DMS79 treated with DMSO at 0.1 percent for 48 hours (cell line): ENCODE measurements at regions not wholly inside any gene's neighbourhood (a gene's known extent, or its start where the extent isn't known, plus 50 kb on each side); places are given as distances from the start of the nearest gene placed in this dataset.

Experiments
- DNase-seq: peaks from one replicate; lab custom pipeline; 2025; lab: John Stamatoyannopoulos, UW

DNA sequence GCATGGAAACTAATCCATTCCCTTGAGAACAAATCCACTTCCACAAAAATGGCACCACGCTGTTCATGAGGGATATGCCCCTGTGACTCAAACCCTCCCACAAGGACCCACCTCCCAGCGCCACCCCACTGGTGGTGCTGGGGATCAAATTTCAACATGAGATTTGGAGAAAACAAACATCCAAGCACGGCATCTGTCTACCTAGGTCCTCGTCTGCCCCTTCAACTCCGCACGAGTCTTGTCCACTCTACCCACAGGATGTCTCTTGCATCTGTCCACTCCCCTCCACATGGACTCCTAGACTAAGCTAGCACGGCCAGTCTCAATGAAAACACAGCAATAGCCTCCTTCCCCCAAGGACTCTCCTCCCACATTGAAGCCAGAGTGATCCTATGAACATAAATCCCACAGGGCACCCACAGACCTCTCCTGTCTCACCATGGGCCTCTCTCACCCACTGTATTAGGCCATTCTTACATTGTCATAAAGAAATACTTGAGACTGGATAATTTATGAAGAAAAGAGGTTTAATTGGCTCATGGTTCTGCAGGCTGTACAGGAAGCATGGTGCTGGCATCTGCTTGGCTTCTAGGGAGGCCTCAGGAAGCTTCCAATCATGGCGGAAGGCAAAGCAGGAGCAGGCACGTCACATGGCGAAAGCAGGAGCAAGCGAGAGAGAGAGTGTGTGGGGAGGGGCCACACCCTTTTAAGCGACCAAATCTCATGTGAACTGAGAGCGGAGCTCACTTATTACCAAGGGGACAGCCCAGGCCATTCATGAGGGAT is 101.4 kb downstream of the TOMM20 start:
- no peak for DNase-seq

DNA sequence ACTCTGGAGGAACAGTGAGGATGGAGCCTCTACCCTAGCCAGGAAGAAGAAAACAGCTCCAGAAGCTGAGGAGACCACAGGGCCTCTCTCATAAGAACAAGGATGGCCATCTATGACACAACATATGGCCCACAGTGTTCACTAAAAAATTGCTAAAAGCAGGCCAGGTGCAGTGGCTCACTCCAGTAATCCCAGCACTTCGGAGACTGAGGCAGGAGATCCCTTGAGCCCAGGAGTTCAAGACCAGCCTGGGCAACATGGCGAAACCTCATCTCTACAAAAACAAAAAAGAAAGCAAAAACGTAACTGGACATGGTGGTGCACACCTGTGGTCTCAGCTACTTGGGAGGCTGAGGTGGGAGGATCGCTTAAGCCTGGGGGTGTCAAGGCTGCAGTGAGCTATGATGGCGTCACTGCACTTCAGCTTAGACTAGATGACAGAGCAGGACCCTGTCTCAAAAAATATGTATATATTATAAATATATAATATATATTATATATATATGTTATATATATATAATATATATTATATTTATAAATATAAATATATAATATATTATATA is 103.1 kb downstream of the TOMM20 start:
- DNase-seq, result no peak

DNA sequence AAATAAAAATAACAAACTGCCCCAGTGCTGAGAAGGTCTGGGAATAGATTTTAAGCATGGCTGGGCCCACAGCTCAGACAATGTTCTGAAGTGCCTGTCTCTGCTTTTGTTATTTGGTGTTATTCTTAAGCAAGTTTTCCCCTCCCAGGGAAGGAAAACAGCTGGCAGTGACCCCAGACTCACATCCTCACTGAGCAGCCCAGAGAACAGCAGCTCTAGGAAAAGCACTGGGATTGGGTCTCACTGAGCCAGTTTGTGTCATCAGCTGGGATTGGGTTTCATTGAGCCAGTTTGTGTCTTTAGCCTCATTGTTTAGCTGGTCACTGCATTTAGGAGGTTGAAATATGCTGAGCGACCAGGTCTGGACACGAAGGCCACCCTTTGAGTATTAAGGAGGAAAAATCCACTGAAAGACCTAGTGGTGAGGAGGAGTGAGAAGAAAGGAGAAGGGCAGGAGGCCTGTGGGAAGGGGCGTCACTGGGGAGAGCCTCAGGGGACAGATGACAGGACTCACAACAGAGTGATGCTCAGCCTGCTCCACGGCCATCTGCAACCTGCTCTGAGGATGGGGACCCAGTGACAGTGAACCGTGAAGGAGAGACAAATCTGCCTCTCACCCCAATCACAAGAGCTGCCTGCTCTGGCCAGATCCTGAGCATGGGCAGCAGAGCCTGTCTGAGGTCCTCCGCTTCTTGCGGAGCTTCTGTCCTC is 103.8 kb downstream of the TOMM20 start:
- no peak for DNase-seq

DNA sequence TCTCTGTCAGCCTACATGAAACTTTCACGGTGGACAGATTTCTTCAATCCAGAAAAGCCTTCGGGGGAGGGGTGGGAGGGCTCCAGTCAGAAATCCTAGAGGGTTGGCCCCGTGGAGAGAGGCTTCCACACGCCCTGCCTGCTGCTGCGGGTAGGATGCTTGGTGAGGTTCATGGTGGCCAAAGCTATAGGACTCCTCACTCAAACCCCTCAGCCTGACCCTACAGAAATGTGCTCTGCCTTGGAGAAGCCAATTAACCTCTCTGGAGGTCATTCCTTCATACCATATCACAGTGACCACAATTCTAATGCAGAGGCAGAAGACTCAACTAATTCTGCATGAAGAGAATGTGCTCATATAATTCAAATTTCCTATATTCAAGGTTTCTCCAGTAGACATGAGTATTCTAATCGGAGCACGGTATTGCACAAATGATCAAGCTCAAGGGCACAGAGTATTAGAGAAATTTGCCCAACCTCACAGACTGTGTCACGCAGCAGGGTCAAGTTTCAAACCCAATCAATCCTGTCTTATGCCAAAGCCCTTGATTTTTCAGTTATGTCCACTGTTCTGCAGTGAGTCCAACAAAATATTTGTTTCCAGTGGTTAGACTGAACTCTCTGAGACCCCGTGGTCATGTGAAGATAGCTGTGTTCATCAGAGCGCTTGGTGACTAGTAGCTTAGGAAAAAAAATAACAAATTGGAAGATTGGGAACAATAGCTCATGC is 104.8 kb downstream of the TOMM20 start:
- DNase-seq, result no peak

DNA sequence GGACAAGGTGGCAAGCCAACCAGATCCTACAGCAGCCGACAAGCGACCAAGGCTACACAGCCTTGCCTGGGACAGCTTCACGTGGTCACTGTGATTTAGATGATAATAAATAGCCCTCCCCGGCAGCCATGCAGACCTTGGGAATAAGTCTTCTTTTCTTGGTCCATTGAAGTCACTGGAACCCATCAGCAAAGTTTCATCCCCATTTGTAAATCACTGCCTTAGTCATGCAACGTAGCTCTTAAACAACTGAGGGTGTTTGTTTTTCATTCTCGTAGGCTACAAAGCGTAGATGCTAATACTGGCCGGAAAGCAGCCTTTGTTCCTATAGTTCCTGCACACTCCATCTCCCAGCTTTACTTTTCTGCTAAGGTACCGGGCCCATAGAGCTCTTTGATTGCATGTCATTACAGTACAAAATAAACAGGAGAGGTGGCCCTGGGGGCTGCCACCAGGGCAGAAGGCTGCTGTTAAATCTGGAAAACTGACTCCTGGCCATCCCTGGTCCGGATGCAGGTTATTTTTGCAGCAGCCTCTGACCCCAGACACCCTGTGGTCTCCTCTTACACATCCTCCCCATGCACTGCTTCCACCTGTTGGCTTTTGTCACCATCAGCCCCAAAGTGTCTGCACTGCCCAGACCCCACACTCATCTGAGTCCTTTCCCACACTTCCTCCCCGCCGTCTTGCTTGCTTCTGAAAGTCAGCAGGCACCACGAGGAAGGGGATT is 105.5 kb downstream of the TOMM20 start:
- no peak for DNase-seq

DNA sequence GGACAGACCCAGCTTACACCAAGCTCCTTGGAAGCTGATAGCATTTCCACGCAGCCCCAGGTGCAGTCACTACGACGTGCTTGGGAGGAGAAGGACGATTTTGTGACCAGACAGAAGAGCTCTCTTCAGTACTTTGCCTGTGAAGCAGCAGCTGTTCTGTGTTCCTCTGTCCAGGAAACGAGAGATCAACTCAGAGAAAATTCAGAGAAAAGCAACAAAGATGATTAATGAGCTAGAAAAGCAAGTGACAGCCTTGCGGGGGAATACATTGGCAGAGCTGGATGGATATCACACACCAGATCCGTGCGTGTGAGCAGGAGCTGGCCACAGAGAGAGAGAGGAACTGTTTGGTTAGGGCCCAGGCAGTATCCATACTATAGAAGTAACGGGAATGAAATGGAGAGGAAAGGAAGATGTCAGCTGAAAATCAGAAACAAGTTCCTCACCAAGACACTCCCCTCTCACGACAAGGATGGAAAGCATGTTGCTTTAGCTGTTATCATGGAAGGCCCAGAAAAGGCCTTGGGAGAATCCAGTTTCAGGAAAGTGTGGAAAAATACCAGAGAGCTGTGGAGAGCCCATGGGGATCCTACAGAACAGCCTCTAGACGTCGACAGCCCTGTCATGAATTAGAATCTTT is 106.2 kb downstream of the TOMM20 start:
- no peak for DNase-seq

DNA sequence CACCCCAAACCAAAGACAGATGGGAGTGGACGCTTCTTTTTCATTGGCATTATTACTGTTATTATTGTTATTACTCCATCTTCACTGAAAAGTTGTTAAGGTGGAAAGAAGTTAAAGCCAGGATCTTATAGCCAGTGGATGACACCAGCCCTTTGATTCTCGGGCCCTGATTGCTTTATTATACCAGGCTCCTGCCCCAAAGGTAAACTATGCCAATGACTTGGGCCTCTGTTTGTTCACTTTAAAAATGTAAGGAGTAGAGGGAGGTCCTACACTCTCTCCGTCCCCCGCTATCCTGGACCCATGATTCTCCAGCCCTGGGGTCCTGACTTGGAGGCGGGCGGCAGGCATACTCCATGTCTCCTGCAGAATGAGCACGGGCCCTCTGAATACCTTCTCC is 106.8 kb downstream of the TOMM20 start:
- no peak for DNase-seq

DNA sequence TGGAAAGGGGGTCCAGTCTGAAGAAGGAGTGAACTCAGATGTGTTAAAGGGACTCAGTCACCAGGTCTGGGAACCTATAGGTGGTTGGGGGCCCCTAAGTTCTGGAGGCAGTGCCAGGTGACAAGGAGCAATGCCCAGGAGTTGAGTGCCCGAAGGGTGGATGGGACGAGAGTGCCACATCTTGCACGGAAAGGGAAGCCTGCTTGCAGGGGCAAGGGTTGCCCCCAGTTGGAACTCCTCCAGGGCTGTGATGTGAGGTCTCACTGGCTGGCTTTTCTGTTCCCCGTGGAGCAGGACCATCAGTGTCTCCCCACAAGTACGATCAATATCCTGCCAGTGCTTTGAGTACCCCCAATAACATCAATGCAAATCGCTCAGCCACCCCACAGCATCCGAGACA is 107.3 kb downstream of the TOMM20 start:
- DNase-seq, result no peak

DNA sequence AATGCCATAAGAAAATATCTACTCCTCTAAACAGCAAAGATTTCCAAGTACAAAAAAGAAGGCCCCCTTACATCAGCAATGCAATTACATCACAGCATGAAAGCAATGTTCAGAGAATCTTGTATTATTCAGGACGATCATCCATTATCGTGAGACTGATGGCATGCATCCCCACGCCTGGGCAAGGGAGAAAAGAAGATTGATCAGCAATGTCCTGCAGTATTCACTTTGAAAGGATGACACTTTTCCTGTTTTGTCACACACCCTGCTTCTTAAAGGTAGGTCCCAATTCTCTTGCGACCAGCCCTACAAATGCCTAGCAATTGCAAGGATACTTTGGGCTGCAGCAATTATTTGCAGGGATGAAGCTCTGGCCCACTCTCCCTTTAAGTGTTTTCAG is 108.7 kb downstream of the TOMM20 start:
- DNase-seq, result no peak

DNA sequence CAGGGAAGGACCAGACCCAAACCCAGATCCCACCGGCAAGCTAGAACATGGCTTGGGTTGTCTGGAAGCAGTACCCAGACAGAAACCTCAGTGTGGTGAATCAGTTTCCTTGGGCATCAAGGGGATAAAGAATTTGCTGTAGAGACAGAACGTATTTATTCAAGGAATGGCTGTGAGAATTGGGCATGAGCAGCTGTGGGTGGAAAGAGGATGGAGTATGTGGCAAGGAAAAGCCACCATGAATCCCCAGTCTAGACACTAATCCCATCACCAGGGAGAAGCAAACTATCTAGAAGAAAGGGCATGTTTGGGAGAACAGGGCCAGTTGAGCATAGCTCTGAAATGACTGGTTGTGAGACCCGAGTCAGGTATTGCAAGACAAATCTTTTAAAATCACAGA is 109.2 kb downstream of the TOMM20 start:
- no peak for DNase-seq

DNA sequence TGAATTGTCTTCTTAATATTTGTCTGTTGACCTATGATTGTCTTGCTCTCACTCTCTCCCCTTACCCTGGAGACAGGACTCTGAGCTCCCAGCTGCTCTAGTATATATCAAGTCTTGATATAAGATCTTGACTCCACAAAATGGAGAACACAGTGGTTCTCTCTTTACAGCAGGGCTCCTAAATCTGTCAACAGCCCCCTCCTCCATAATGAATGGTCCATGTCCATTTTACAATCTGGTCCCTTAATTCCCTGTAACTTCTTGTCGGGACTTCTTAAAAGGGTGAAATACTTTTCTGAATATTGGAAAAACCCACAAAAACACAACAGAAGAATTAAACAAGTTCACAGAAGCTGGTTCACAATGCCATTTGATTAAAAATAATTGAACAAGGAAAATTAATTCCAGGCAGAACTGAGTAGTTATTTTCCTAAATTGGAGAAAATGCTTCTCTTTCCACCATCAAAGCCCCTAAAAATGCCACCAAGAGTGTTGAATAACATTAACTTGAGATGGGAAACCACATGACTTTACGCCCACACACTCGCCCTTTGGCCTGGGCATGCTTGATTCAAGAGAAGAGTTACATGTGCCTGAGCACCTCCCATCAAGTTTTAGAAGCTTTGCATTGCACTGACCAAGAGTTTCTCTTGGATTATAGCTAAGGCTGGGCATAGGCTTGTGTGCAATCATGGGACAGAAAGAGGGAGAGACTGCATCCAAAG is 109.8 kb downstream of the TOMM20 start:
- no peak for DNase-seq

DNA sequence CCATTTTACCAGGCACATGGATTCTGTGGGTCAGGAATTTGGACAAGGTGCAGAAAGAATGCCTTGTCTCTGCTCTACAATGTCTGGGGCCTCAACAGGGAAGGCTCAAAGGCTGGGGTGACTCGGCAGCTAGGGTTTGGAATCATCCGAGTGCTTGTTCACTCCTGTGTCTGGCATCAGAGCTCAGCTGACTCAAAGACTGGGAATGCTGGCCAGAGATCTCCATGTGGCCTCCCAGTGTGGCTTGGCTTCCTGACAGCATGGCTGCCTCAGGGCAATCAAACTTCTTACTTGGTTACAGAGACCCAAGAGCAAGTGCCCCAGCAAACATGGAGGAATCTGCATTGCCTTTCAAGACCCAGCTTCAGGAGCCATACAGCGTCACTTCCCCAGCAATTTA is 110.5 kb downstream of the TOMM20 start:
- no peak for DNase-seq

DNA sequence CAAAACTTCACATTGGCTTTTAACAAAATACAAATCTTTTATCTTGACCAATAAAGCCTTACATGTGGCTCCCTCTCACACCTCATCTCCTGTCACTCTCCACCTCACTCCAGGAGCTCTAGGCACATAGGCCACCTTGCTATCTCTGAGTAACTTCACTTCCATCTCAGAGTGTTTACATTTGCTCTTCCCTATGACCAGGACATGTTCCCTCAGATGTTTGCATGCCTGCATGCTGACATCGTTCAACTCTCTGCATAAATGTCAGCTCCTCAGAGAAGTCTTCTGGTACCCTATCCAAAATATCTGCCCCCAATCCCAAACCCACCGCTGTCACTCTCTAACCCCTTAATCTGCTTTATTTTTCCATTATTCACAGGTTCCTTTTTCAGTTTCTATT is 110.9 kb downstream of the TOMM20 start:
- DNase-seq, result no peak

DNA sequence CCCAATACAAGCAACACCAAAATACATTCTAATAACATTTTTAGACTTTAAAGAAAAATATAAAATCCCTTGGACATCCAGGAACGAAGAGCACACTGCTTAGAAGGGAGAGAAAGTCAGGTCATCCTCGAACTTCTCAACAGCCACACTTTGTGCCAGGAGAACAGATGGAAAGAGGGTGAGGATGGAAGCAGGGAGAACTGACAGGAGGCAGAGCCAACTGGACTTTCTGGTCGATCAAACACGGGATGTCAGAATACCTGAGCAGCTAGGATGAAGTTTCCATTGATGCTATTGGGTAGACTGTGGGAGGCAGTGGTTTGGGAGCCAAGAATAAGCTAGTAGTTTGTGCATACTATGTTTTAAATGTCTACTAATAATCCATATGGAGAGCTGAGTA is 111.4 kb downstream of the TOMM20 start:
- no peak for DNase-seq

DNA sequence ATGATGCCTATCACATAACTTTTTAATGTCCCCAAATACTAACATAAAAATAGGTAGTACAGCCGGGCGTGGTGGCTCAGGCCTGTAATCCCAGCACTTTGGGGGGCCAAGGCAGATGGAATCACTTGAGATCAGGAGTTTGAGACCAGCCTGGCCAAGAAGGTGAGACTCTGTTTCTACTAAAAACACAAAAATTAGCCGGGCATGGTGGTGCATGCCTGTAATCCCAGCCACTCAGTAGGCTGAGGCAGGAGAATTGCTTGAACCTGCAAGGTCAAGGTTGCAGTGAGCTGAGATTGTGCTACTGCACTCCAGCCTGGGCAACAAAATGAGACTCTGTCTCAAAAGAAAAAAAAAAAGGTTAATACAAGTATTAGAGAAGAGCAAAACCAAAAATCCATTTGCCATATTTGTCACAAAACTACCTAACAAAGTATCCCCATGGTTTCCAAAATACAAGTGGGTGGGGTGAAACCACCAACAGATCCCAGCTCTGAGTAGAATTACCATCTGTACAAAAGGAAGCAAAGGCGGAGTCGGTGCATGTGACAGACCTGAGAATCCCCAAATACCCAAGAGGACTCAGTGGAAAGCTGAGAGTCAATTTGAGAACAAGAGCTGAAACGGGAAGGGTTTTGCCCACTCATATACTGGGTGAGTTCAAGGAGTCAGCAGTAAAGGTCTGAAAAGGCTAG is 113.2 kb downstream of the TOMM20 start:
- no peak for DNase-seq

DNA sequence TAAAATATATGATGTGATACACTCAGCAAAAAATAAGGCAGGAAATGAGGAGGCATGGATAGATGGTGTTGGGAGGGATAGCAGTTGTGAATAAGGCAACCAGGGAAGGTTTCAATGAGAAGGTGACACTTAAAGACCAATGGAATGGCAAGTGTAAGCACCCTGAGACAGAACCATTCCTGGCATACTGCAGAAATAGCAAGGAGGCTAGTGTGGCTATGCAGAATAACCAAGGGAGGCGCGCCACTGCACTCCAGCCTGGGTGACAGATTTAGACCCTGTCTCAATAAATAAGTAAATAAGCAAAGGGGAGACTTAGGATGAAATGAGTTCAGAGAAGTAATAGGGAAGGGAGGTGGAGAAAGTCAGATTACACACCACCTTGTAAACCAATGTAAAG is 113.9 kb downstream of the TOMM20 start:
- no peak for DNase-seq

DNA sequence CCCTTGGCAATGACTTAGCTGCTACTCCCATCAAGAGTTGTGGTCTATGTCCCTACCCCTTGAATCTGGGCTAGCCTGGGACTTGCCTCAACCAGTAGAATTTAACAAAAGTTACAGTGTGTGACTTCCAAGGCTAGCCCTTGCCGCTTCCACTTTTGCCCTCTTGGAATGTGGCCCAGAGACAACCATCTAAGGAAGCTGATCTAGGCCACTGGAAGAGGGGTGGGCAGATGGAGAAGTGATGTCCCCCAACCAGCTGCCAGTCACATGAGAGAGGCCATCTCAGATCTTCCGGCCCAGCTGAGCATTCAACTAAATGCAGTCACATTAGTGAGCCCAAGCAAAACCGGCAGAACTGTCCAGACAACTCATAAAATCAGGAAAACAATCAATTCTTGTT is 115.1 kb downstream of the TOMM20 start:
- no peak for DNase-seq

DNA sequence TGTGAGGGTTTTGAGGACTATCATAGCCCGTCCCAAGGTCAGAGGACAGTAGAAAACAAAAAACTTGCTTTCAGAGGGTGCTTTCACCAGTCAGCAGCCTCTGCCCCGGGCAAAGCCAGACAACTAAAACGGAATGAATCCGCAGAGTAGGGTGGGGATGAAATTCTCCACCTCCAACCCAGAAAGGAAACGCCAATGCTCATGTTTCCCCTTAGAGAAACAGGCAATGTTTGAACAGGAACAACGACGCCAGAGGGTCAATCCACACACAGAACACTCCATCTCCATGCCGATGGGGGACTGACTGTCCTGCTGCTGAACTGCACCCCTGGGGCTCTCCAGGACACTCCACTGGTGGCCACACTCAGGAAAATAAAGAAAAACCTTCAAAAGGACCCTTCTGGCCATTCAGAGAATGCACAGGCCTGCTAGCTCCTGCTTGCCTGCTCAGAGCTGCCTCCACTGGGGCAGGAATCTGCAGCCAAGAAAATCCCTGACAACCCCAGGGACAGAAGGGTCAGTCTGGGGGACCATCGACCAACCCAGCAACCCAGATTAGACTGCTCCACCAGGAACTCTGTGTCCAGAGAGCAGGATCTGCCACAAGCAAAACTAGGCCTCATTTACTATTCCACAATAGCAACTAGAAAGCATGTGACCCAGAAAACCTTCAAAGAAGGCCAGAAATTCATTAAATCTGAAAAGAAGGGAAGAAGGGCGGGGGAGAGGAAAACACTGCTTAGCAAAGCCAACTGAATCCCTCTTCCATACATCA is 116.0 kb downstream of the TOMM20 start:
- DNase-seq, result no peak
